Dedifferentiated amniotic fluid mesenchymal stem cell (primary cell): ENCODE measurements at regions not wholly inside any gene's neighbourhood (a gene's known extent, or its start where the extent isn't known, plus 50 kb on each side); places are given as distances from the start of the nearest gene placed in this dataset.
"Not testable (repeated sequence)": the region's sequence is repeated elsewhere in the genome, so short reads cannot be mapped to it uniquely, and the experiment has no call there.

Source experiments
- DNase-seq: peaks from one replicate; pipeline ENCODE4 v3.0.0-alpha.2; 2016; ENCODE audit errors: extremely low spot score

DNA sequence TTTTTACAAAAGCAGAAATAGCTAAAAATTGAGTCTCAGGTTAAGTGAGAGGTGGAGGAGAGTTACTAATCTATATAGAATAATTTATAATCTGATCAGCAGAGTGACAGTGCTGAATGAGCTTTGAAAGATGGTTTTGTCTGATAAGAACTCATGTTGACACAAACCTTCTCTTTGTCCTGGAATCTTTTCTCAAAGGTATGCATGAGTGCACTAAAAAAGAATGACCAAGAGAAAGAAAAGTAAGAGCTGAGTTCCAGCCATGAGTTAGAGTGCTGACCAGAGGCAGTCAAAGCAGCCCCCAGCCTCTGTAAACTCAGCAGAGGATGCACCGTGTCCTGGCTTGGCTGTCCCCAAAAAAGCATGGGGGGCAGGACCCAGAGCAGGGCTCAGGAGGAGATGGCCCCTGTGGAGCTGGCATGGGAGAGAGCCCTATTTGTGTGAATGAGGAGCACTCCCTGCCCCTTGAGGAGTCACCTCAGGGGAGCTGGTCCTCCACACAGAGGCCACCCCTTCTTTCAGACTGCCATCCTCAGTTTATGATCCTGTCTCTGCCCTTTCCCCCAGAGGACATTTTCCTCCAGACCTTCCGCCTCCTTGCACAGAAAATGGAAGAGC, 129.8 kb downstream of the SEC23A start:
- no peak for DNase-seq

DNA sequence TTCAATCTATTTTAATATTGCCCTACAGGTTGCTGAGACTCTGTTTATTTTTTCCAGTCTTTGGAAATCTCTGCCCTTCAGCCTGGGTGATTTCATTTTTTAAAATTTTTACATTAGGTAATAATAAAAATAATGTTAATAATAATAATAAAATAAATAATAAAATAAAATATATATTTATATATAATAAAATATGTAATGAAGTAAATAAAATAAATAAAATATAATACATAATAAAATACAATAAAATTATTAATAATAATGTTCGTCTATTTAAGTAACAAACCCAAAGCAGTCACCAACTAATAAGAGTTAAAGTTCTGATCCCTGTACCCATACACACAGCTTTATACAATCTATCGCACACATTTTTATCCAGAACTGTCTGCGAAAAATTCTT, 130.5 kb downstream of the SEC23A start:
- no peak for DNase-seq

DNA sequence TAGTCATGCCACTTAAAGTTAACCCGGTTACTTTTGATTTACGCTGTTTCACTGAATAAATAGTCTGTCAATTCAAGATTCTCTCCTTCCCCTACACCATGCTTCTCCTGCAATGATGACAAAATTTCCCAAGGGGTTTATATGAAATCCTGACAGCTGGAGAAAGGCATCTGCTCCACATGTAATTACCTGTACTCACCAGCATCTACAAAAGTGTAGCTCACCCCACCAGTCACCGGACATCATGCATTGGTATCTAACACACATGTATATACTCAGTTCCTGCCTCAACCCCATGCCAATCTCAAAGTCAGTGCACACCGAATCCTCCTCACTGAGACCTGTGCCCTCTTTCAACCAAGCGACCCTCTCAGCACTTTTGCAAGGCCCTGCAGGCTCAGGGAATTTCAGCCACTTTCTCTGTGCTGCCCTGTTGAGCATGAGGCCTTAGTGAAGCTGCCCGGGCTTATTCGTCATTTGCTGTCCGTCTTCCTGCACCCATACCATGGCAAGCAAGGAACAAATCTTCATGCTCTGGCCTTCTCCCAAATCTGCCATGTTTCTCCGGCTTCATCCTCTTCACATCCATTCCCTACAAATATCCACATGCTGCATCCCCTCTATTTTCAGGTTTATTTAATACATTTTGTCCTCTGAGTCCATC, 131.6 kb downstream of the SEC23A start:
- DNase-seq = no peak

DNA sequence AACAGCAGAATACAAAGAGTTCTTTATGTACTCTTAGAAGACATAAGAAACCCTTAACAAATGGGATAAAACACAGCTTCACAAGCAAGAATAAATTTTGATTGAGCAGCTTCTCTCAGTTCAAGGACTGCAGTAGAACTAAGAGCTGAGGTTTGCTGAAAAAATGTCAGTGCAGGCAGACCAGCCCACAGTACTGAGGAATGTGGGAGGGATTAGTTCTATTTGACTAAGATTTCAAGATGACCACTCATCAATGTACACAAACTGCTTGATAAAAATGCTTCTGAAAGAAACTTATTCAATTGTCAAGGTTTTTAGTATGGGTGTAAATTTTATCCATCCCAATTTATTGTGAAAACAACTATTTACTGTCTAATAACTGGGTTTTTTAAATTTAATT, 138.4 kb downstream of the SEC23A start:
- DNase-seq = peak; percentile 26

DNA sequence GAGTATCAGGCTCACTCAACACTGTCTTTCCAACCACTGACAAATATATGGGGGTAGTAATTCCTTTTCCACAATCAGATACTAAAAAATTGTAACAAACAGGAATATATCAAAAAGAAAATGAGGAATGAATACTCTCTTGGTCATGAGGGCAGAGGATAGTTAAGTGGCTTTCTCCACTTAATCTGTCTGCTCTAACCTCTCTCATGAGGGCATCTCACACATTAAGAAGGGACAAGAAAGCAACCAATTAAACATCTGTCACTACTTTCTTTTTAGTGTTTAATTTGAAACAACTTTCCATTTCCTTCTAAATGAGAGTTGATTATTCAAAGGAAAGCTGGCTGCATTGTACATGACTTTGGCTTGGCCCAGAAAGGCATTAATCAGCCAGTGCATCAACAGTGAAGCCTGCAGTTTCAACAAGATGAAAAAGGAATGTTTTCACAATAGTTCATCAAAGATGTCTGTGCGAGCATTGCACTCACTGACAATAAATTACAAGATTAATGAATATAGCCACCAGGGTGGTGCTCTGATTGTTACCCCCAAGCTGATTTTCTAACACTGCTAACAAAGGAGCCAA, 142.0 kb downstream of the SEC23A start:
- DNase-seq = no peak

DNA sequence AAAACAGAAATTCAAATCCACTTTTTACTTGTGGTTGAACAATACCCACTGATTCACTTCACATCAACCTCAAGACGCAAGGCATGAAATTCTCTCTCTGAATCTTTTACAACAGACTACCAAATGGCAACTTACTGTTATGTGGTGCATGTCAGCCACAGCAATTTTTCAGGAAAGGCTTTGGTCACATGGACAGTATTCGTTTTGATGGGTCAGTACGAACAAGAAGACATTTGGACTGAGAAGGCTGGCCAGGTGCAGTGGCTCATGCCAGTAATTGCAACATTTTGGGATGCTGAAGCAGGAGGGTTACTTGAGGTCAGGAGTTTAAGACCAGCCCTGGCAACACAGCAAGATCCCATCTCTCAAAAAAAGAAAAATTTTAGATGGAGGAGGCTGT, 144.0 kb downstream of the SEC23A start:
- no peak for DNase-seq

DNA sequence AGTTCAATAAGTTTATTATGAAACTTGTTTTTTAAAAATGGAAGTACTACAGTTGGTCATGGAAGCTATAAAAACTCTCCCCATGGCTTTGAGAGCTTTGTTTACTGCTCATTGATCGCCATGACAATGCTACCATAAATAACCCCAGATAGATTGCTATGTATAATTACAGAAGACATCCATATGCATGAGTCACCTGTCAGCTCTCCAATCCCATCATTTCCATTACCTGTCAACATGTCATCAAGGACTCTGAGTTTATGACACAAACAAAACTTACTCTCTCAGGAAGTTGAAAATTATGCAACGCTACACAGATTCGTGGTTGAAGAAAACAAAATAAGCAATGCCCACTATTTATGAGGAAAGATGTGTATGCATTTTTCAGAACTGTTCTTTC, 144.4 kb downstream of the SEC23A start:
- DNase-seq = no peak

DNA sequence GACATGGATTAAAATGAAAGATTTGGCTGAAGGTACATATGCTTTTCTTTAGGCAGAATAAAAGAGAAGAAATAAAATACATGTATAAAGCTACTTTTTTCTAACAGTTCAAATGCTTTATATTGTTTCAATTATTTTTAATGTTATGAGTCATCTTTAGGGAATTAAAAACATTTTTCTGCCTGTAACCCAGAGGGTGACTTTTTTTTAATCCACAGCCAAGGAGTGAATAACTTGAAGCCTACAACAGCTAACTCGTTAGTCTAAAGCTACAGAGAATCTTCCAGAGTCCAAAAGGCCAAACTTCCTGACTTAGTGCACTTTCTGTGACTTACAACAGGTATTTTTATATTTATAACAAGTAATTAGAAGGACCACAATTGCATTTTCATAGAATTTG, 151.6 kb downstream of the SEC23A start:
- peak; percentile 44 for DNase-seq

DNA sequence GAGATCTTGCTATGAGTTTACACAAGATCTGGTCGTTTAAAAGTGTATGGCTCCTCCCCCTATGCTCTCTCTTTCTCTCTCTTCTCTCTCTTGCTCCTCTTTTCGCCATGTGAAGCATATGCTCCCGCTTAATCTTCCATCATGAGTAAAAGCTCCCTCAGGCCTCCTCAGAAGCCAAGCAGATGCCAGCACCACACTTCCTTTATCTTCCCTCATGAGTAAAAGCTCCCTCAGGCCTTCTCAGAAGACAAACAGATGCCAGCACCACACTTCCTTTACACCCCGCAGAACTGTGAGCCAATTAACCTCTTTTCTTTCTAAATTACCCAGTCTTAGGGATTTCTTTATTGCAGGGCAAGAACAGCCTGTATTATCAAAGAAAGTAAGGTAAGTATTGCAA, 152.4 kb downstream of the SEC23A start:
- no peak for DNase-seq

DNA sequence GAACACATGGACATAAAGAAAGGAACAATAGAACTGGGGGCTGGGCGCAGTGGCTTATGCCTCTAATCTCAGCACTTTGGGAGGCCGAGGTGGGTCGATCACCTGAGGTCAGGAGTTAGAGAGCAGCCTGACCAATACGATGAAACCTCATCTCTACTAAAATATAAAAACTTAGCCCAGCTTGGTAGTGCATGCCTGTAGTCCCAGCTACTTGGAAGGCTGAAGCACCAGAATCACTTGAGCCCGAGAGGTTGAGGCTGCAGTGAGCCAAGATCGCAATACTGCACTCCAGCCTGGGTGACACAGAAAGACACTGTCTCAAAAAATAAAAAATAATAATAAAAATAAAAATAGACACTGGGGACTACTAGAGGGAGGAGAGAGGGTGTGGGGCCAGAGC, 154.5 kb downstream of the SEC23A start:
- no peak for DNase-seq

DNA sequence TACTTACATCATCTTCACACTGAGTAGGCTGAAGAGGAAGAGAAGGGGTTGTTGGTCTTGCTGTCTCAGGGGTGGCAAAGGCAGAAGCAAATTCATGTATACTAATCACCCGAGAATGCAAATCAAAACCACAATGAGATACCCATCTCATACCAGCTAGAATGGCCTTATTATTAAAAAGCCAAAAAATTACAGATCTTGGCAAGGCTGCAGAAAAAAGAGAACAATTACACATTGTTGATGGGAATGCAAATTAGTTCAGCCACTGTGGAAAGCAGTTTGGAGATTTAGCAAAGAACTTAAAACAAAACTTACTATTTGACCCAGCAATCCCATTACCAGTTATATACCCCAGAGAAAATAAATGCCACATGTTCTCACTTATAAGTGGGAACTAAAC, 154.9 kb downstream of the SEC23A start:
- DNase-seq = peak; percentile 20

DNA sequence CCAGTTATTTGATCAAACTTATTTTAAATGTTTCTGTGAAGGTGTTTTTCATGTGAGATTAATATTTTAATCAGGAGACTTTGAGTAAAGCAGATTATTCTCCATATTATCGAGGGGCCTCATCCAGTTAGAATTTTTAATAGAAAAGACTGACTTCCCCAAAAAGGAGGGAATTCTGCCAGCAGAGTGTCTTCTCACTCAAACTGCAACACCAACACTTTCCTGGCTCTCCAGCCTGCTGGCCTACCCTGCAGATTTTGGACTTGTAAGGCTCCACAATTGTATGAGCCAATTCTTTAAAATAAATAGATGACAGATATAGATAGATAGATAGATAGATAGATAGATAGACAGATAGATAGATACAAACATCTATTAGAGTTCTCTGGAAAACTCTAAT, 155.7 kb downstream of the SEC23A start:
- DNase-seq = no peak

DNA sequence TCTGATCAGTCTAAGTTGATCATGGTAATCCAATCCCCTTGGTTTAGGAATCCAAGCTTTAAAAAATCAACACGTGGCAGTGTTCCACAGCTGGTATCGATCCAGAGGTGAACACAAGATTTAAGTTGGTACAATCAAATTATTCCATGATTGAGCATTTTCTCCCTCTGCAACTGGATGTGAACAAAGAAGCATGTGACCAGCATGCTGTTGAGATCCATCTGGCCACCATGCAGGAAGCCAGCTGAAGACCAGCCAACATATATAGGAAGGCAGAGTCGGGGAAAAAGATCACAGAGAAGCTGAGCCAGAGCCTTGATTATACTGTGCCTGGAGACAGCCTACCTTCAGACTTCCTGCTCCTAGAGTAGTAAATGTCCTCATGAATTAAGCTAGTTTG, 158.3 kb downstream of the SEC23A start:
- DNase-seq = no peak

DNA sequence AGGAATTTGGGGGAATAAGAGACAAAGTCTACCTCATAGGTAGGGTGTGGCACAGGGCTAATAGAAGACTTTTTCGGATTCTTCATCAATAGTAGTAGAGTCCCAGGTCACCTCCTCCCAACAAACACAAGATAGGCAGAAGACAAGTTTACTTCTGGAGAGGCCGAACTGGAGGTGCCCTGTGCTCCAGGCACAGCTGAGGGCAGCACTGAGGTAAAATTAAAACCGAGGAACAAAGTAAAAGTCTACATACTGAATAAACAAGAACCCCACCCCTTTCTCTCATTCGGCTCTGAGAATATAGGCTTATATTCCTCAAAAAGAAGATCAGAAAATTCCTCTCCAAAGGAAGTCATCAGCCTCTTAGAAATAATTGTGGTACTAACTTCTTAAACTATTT, 161.5 kb downstream of the SEC23A start:
- no peak for DNase-seq

DNA sequence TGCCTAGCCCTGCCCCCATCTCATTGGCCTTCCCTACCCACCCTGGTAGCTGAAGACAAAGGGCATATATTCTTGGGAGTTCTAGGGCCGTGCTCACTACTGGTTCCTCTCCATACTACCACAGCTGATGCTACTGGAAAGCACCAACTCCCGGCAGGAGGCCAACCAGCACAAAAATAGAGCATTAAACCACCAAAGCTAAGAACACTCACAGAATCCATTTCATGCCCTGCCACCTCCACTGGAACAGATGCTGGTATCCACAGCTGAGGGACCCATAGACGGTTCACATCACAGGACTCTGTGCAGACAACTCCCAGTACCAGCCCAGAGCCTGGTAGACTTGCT, 170.4 kb downstream of the SEC23A start:
- DNase-seq = not testable (repeated sequence)

DNA sequence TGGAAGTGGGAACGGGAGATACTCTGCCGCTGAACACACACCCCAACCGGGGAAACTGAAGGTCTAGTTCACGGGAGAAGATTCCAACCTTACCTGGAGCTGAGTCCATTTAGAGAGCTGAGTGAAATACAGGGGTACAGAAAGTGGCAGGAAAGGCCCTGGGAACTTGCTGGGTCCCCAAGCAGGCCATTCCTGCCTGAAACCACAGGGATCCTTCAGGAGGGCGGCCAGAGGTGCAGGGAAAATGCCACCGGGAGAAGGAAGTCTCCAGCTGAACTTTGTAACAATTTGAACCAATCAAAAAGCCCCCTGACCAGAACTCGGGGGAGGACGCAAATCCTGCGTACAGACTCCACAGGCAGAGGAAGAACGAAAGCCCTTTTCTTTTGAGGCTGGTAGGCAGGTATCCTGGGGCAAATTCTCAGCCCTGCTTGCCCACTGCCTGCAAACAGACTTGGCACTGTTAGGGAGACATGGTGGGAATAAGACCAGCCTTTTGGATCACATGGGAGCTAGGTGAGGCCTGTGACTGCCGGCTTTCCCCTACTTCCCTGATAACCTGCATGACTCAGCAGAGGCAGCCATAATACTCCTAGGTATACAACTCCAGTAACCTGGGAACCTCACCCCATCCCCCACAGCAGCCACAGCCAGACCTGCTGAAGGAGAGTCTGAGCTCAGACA, 170.9 kb downstream of the SEC23A start:
- DNase-seq = no peak

DNA sequence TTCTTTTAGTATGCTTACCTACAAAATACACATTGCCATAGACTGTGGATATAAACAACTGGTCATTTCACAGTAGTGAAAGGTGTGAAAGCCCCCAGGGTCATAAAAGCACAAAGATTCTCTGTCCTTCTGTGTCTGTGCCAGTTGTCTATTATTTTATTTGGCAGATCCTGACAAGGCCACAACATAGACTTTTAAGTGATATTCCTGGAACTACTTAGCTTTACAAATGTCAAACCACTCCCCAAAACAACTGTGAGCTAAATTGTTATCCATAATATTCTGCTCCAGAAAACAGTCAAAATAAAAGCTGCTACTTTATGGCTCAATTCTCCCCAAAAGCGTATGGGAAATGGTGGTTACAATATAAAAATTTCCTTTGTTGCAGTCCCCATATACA, 172.1 kb downstream of the SEC23A start:
- no peak for DNase-seq

DNA sequence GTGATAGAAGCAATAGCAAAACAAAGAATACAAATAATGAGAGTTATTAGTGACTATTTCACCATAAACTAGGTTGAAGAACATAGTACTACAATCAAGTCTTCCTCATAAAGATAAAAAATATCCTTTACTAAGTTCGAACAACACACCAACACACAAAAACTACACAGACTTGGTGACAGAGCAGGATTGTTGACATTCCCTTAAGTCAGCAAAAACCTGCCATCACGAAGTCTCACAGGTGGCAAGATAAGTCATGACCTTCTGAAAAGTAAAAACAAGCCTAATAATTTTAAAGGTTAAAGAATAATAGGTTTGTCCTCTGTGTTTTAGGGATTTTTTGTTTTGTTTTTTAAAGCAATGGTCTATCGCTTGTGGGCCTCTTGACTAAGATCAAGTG, 173.0 kb downstream of the SEC23A start:
- no peak for DNase-seq

DNA sequence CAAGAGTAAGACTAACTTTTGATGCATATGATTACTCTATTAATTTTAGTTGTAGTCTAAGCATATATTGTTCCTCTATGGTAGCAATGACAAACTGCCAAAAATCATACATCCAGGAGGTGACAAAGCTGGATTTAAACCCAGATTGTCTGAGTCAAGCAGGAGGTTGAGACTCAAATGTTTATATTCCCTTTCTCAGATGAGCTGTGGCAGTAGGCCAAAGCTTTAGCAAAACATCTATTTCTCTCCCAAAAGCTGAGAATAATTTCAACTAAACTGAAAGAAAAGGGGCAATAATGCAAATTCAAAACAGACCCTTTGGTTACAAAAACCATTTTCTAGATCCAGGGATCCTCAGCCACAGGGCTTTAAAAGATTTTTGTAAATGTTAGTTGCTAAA, 173.6 kb downstream of the SEC23A start:
- DNase-seq = no peak

DNA sequence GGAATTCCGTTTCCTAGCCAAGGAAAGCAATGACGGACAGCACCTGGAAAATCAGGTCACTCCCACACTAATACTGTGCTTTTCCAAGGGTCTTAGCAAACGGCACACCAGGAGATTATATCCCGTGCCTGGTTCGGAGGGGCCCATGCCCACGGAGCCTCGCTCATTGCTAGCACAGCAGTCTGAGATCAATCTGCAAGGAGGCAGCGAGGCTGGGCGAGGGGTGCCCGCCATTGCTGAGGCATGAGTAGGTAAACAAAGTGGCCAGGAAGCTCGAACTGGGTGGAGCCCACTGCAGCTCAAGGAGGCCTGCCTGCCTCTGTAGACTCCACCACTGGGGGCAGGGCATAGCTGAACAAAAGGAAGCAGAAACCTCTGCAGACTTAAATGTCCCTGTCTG, 181.1 kb downstream of the SEC23A start:
- not testable (repeated sequence) for DNase-seq

DNA sequence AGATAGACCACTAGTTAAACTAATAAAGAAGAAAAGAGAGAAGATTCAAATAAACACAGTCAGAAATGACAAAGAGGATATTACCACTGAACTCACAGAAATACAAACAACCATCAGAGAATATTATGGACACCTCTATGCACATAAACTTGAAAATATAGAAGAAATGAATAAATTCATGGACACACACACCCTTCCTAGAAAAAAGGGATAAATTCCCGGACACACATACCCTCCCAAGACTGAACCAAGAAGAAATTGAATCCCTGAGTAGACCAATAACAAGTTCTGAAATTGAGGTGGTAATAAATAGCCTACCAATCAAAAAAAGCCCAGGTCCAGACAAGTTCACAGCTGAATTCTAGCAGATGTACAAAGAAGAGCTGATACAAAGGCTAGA, 187.9 kb downstream of the SEC23A start:
- no peak for DNase-seq

DNA sequence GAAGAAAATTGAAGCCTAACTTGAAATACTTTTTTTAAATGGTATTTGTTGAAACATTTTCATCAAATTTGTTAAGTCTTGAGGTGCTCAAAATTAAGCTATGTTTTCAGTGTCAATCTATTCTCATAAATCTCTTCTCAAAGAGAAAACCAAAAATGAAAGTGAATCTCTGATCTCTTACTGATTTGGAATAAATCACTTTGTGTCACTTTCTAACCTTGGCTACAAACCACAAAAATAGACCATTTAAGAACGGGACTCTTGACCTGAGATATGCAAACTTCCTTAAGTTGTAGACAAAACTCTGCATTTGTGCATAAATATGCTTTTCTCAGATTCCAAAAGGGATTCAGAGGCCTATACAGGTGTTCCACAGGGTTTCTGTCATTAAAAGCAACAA, 192.9 kb downstream of the SEC23A start:
- DNase-seq = no peak

DNA sequence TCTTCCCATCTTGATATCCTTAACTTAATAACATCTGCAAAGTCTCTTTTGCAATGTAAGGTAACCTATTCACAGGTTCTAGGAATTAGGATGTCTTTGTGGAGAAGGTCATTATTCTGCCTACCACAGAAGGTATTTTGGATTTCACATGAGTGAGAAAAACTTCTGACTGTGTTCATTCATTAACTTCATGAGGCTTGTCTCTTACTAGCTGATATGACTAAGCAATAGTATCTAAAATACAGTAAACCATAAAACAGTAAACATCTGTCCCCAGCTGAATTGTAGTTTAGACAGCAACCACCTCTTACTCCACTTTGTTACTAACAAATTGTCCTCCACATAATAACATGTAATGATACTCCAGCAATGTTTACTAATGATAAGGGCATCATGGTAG, 198.1 kb downstream of the SEC23A start:
- no peak for DNase-seq
